ENCODE measurements at regions not wholly inside any gene's neighbourhood (a gene's known extent, or its start where the extent isn't known, plus 50 kb on each side); places are given as distances from the start of the nearest gene placed in this dataset.

DNA sequence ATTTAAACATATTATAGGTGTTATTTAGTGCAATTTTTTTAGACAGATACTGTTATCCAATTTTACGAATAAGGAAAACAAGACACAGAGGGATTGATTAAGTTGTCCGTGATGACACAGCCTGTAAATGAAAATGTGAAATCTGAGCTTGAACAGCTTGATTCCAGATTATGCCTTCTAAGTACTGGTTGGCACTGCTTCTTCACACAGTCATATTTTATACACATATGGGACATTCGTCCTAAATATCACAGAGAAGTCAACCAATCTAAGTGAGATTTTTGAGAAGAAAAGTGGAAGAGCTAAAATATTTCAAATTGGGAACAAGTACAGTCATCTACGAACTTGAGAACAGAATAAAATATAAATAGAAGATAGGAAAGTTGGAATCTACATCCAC is 756.3 kb downstream of the BCKDHB start:
- TF ChIP-seq, protein P1, sequence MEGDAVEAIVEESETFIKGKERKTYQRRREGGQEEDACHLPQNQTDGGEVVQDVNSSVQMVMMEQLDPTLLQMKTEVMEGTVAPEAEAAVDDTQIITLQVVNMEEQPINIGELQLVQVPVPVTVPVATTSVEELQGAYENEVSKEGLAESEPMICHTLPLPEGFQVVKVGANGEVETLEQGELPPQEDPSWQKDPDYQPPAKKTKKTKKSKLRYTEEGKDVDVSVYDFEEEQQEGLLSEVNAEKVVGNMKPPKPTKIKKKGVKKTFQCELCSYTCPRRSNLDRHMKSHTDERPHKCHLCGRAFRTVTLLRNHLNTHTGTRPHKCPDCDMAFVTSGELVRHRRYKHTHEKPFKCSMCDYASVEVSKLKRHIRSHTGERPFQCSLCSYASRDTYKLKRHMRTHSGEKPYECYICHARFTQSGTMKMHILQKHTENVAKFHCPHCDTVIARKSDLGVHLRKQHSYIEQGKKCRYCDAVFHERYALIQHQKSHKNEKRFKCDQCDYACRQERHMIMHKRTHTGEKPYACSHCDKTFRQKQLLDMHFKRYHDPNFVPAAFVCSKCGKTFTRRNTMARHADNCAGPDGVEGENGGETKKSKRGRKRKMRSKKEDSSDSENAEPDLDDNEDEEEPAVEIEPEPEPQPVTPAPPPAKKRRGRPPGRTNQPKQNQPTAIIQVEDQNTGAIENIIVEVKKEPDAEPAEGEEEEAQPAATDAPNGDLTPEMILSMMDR (IDR thresholded peaks at IDR 0.05) = no peak
- TF ChIP-seq ZFX (IDR thresholded peaks at IDR 0.05; ENCODE audit: borderline replicate concordance) = no peak

Measured in 22Rv1 (cell line).